IPS-20b (cell line): ENCODE measurements at regions not wholly inside any gene's neighbourhood (a gene's known extent, or its start where the extent isn't known, plus 50 kb on each side); places are given as distances from the start of the nearest gene placed in this dataset.

Source experiments
- H3K27ac ChIP-seq: one replicate; pipeline ENCODE4 v1.5.1; 2013; ENCODE audit warnings: low read length
- H3K27me3 ChIP-seq: 2 replicates; pipeline ENCODE4 v1.6.1; 2013; ENCODE audit warnings: mild to moderate bottlenecking, low read length, inconsistent platforms; ENCODE audit not compliant: insufficient read depth
- H3K36me3 ChIP-seq: 2 replicates; pipeline ENCODE4 v1.6.1; 2013; ENCODE audit warnings: low read depth, mild to moderate bottlenecking, inconsistent platforms, low read length, moderate library complexity; ENCODE audit not compliant: insufficient read depth
- H3K4me1 ChIP-seq: 2 replicates; pipeline ENCODE4 v1.6.1; 2013; ENCODE audit warnings: mild to moderate bottlenecking, control low read depth, inconsistent platforms, low read length, moderate library complexity; ENCODE audit not compliant: insufficient read depth
- H3K4me3 ChIP-seq: 2 replicates; pipeline ENCODE4 v1.5.1; 2013; ENCODE audit warnings: mild to moderate bottlenecking, low read length, inconsistent platforms
- H3K9ac ChIP-seq: 2 replicates; pipeline ENCODE4 v1.6.1; 2013; ENCODE audit warnings: low read depth, mild to moderate bottlenecking, inconsistent platforms, low read length, moderate library complexity
- H3K9me3 ChIP-seq: 2 replicates; pipeline ENCODE4 v1.6.1; 2013; ENCODE audit warnings: mild to moderate bottlenecking, low read depth, low read length, inconsistent platforms; ENCODE audit not compliant: insufficient read depth

DNA sequence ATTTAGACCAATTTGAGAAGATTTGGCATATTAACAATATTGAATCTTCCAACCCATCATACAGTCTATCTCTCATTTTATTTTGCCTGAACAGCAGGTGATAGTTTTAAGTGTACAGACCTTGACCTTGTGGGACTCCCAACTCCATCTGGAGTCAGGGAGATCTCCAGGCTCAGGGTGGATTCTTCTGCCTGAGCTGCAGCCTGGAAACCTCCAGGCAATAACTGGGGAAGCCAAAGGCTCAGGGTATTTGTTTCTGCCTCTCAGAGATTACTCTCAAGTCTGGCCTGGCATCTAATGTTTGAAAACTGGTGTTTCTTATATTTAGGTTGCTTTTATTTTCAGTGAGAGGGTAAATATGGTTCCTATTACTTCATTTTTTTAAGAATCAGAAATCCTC lies 102.1 kb upstream of the C1QTNF9B start:
- Histone ChIP-seq H3K27me3 (no peaks in the 10 kb centered on the region), H3K4me3 (no peak overlapping the region), H3K9ac (no peak overlapping the region), H3K27ac (no peak overlapping the region), H3K36me3 (no peaks in the 10 kb centered on the region), H3K9me3 (peaks cover 7% of the 10 kb centered on the region; the same call in 1 of the 2 replicates), H3K4me1 (peaks cover 4% of the 10 kb centered on the region; the same call in 1 of the 2 replicates)

DNA sequence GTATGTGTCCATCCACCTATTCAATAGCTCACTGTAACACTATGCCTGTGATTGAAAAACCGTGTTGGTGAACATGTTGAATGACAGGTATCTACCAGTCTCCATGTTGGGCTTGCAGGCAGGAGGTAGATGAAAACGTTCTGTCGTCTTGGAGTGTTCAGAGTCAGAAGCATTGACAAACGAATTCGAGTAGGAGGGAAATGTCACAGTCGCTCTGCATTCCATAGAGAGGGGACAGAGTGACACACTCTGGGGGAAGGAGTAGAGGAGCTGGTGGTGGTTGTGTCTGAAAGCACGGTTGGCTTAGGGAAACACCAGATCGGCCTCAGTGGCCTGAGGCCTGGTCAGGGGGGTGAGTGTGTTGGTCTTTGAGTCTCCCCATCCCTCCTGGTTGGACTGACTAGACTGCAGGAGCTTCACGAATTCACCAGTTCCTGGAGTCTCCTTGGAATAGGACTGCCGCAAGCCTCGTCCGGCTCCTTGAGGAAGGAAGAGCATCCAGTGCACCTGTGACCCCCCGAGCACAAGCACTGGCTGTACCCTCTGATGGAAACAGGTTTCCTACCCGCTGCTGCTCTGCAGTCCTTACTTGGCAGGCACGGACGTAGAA lies 105.0 kb upstream of the C1QTNF9B start:
- Histone ChIP-seq H3K9me3 (no peaks in the 10 kb centered on the region), H3K4me3 (no peak overlapping the region), H3K27ac (no peak overlapping the region), H3K9ac (no peak overlapping the region), H3K4me1 (peaks cover 12% of the 10 kb centered on the region), H3K36me3 (no peaks in the 10 kb centered on the region), H3K27me3 (no peaks in the 10 kb centered on the region)

DNA sequence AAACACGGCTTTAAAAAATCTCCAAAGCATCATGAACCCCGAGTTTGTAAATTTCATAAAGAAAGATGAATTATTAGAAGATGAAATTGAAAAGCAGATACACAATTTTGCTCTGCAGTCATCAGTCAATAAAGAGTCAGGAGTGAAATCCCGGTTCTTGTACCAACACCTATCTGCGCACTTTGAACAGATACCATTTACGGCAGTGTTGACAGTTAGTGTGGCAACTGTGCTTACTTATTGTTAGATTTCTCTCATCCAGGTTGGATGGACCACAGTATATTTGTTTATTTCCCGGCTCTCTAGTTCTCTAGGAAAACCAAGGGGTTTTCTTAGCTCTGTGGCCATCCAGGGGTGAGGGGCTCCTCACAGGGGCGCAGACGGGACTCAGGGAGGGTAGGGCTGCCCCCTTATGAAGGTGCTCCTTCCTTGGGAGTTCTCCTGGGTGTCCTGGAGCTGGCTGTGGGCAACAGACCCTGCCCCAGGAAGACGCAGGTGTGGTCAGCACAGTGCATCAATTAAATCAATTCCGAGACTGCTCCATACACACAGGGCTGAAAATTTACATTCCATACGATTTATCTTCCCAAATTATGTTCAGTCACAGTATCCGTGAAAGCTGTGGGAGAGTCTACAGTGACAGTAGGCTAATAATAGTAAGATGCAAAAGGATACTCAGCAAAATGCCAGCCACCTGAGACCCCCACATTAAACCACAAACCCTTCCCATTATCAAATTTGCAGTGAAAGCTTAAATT lies 107.0 kb upstream of the C1QTNF9B start:
- H3K27ac ChIP-seq, result no peak overlapping the region
- H3K9ac ChIP-seq, result no peak overlapping the region
- peaks cover 12% of the 10 kb centered on the region for H3K4me1 ChIP-seq
- H3K9me3 ChIP-seq, result no peaks in the 10 kb centered on the region
- no peak overlapping the region for H3K4me3 ChIP-seq
- no peaks in the 10 kb centered on the region for H3K27me3 ChIP-seq
- H3K36me3 ChIP-seq, result no peaks in the 10 kb centered on the region

- Histone ChIP-seq H3K4me1 (peaks cover 12% of the 10 kb centered on the region), H3K27me3 (no peaks in the 10 kb centered on the region), H3K9ac (no peak overlapping the region), H3K9me3 (no peaks in the 10 kb centered on the region), H3K27ac (no peak overlapping the region), H3K36me3 (no peaks in the 10 kb centered on the region), H3K4me3 (no peak overlapping the region)
These were observed 107.7 kb upstream of the C1QTNF9B start for GRCh38 chr13:24004971-24005370.

GRCh38 chr13:24005755-24006281 lies 108.5 kb upstream of the C1QTNF9B start:
- no peak overlapping the region for H3K9ac ChIP-seq
- H3K27ac ChIP-seq, result no peak overlapping the region
- H3K36me3 ChIP-seq, result no peaks in the 10 kb centered on the region
- H3K4me1 ChIP-seq, result peaks cover 12% of the 10 kb centered on the region
- H3K9me3 ChIP-seq, result no peaks in the 10 kb centered on the region
- no peaks in the 10 kb centered on the region for H3K27me3 ChIP-seq
- H3K4me3 ChIP-seq, result no peak overlapping the region

DNA sequence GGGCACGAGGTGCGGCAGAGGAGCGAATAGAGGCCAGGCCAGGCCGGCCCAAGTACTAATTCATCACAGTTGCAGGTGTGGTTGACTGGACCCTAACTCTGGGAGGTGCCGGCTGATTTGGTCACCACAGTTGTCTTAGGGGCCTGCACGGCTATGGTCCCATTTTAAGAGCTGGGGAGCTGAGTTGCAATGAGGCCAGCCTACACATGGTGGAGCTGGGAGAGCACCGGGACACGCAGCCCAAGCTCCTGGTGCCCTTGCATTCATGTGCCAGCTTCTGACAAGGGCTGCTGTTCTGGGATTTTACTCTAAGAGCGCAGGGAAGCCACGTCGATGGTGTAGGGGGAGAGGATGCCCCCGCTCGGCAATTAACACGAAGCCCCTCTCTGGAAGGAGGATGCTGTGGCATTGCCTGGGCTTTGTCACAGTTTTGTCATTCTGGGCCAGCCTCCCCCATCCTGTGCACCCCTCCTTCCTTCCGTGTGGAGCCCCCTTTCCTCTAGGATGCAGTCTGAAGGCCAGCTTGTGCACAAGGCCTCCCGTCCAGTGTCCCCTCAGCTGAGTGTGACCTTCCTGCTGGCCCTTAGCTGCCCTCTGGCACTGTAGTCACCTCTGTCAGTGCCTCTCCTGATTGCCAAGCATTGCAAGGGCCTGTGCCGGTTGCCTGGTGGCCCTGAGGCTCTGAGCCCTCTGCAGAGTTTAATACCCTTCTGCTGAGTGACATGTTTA lies 109.4 kb upstream of the C1QTNF9B start:
- peaks cover 12% of the 10 kb centered on the region for H3K4me1 ChIP-seq
- no peak overlapping the region for H3K4me3 ChIP-seq
- H3K36me3 ChIP-seq, result no peaks in the 10 kb centered on the region
- H3K9me3 ChIP-seq, result no peaks in the 10 kb centered on the region
- H3K9ac ChIP-seq, result no peak overlapping the region
- no peak overlapping the region for H3K27ac ChIP-seq
- H3K27me3 ChIP-seq, result no peaks in the 10 kb centered on the region

GRCh38 chr13:24007979-24008620 lies 110.8 kb upstream of the C1QTNF9B start:
- no peak overlapping the region for H3K4me3 ChIP-seq
- H3K27ac ChIP-seq, result no peak overlapping the region
- no peaks in the 10 kb centered on the region for H3K36me3 ChIP-seq
- H3K9ac ChIP-seq, result no peak overlapping the region
- peaks cover 12% of the 10 kb centered on the region for H3K4me1 ChIP-seq
- H3K27me3 ChIP-seq, result no peaks in the 10 kb centered on the region; the same call in 1 of the 2 replicates
- no peaks in the 10 kb centered on the region for H3K9me3 ChIP-seq

DNA sequence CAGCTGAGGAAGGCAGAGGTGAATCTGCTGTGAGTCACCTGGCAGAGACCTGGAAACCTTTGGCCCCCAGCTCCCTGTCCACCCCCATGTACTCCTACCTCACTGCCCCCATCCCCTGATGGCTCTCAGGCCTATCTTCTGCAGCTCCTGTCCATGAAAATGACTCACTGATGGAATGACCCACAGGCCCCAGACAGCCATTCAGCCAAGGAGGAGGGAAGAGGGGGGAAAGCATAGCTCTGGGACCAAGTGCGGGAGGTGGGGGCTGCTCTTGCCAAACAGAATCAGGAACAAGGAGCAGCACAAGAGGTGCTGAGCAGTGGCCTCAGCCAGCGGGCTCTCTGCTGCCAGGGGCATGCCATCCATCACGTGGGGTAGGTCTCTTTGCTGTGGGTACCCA lies 111.4 kb upstream of the C1QTNF9B start:
- no peak overlapping the region for H3K9ac ChIP-seq
- H3K4me3 ChIP-seq, result no peak overlapping the region
- H3K9me3 ChIP-seq, result no peaks in the 10 kb centered on the region
- no peaks in the 10 kb centered on the region; the same call in 1 of the 2 replicates for H3K27me3 ChIP-seq
- no peak overlapping the region for H3K27ac ChIP-seq
- no peaks in the 10 kb centered on the region for H3K36me3 ChIP-seq
- peaks cover 12% of the 10 kb centered on the region for H3K4me1 ChIP-seq

DNA sequence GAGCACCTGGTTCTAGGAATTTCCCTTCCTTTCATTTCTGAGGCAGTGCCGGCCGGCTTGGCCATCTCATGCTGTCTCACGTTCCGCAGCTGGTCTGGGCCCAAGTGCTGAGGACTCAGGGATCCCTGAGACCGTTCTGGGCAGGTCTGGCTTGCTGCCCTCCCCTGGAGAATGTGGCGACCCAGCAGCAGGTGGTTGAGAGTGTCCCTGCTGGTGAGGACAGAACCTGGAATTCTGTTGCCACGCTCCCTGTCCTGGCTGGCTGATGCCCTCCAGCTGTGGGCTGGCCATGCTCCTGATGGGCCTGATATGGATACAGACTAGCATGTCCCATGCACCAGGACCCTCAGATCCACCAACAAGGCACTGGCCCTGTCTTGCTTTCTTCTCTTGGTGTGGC lies 114.0 kb upstream of the C1QTNF9B start:
- Histone ChIP-seq H3K27ac (no peak overlapping the region), H3K4me1 (no peaks in the 10 kb centered on the region), H3K36me3 (no peaks in the 10 kb centered on the region), H3K9me3 (no peaks in the 10 kb centered on the region), H3K4me3 (no peak overlapping the region), H3K27me3 (no peaks in the 10 kb centered on the region; the same call in 1 of the 2 replicates), H3K9ac (no peak overlapping the region)

- H3K9ac ChIP-seq, result no peak overlapping the region
- H3K4me1 ChIP-seq, result no peaks in the 10 kb centered on the region
- H3K4me3 ChIP-seq, result no peak overlapping the region
- no peaks in the 10 kb centered on the region for H3K36me3 ChIP-seq
- no peak overlapping the region for H3K27ac ChIP-seq
- H3K9me3 ChIP-seq, result no peaks in the 10 kb centered on the region
- H3K27me3 ChIP-seq, result no peaks in the 10 kb centered on the region; the same call in 1 of the 2 replicates
These were observed 115.3 kb upstream of the C1QTNF9B start for GRCh38 chr13:24012648-24013047.

- H3K4me1 ChIP-seq, result no peaks in the 10 kb centered on the region
- no peak overlapping the region for H3K9ac ChIP-seq
- H3K4me3 ChIP-seq, result no peak overlapping the region
- no peaks in the 10 kb centered on the region for H3K36me3 ChIP-seq
- H3K27me3 ChIP-seq, result no peaks in the 10 kb centered on the region; the same call in 1 of the 2 replicates
- no peak overlapping the region for H3K27ac ChIP-seq
- no peaks in the 10 kb centered on the region for H3K9me3 ChIP-seq
These were observed 115.9 kb upstream of the C1QTNF9B start for GRCh38 chr13:24013189-24013588.
